Trophoblast cell (in vitro differentiated cells and primary cell): ENCODE measurements at regions not wholly inside any gene's neighbourhood (a gene's known extent, or its start where the extent isn't known, plus 50 kb on each side); places are given as distances from the start of the nearest gene placed in this dataset.

Experiments used
- DNase-seq, 2 donors: peaks; one replicate each; pipeline ENCODE4 v3.0.0-alpha.2; 2016
- H2AFZ ChIP-seq: 2 replicates; pipeline ENCODE4 v1.6.1; 2013; ENCODE audit warnings: low read length, moderate library complexity, mild to moderate bottlenecking; ENCODE audit not compliant: insufficient read depth, poor library complexity
- H2AK5ac ChIP-seq: 2 replicates; pipeline ENCODE4 v1.6.1; 2013; ENCODE audit warnings: mild to moderate bottlenecking, low read length
- H2BK120ac ChIP-seq: 2 replicates; pipeline ENCODE4 v1.6.1; 2013; ENCODE audit warnings: low read length, mild to moderate bottlenecking, moderate library complexity; ENCODE audit not compliant: insufficient read depth, poor library complexity
- H2BK12ac ChIP-seq: 2 replicates; pipeline ENCODE4 v1.6.1; 2013; ENCODE audit warnings: mild to moderate bottlenecking, low read length, moderate library complexity
- H2BK5ac ChIP-seq: 2 replicates; pipeline ENCODE4 v1.6.1; 2013; ENCODE audit warnings: low read length, low read depth, moderate library complexity, mild to moderate bottlenecking; ENCODE audit not compliant: poor library complexity
- H3K14ac ChIP-seq: 2 replicates; pipeline ENCODE4 v1.6.1; 2013; ENCODE audit warnings: mild to moderate bottlenecking, low read length
- H3K18ac ChIP-seq: 2 replicates; pipeline ENCODE4 v1.6.1; 2013; ENCODE audit warnings: mild to moderate bottlenecking, low read length
- H3K23ac ChIP-seq: 2 replicates; pipeline ENCODE4 v1.6.1; 2013; ENCODE audit warnings: low read length
- H3K27ac ChIP-seq: 2 replicates; pipeline ENCODE4 v1.5.1; 2013; ENCODE audit warnings: low read depth, mild to moderate bottlenecking, inconsistent platforms, low read length, moderate library complexity
- H3K27me3 ChIP-seq: 2 replicates; pipeline ENCODE4 v1.6.1; 2013; ENCODE audit warnings: inconsistent platforms, mild to moderate bottlenecking, low read length, moderate library complexity; ENCODE audit not compliant: insufficient read depth
- H3K36me3 ChIP-seq, 2 experiments: 1 replicate in 1 of 2; 2 replicates in 1 of 2; pipeline ENCODE4 v1.6.1; 2013; ENCODE audit warnings: low read length in 2 of 2, mild to moderate bottlenecking in 2 of 2, moderate library complexity in 1 of 2; ENCODE audit not compliant: insufficient read depth in 2 of 2, control insufficient read depth in 1 of 2
- H3K4ac ChIP-seq: 2 replicates; pipeline ENCODE4 v1.6.1; 2013; ENCODE audit warnings: low read depth, mild to moderate bottlenecking, low read length, moderate library complexity
- H3K4me1 ChIP-seq, 2 experiments: 1 replicate in 1 of 2; 2 replicates in 1 of 2; pipeline ENCODE4 v1.6.1; 2013; ENCODE audit warnings: low read length in 2 of 2, mild to moderate bottlenecking in 2 of 2, moderate library complexity in 1 of 2; ENCODE audit not compliant: insufficient read depth in 2 of 2, control insufficient read depth in 1 of 2
- H3K4me2 ChIP-seq: 2 replicates; pipeline ENCODE4 v1.6.1; 2013; ENCODE audit warnings: inconsistent platforms, mild to moderate bottlenecking, low read length, moderate library complexity
- H3K4me3 ChIP-seq: 2 replicates; pipeline ENCODE4 v1.5.1; 2013; ENCODE audit warnings: mild to moderate bottlenecking, low read depth, low read length, inconsistent platforms
- H3K79me1 ChIP-seq: one replicate; pipeline ENCODE4 v1.6.1; 2013; ENCODE audit warnings: low read length
- H3K79me2 ChIP-seq: 2 replicates; pipeline ENCODE4 v1.6.1; 2013; ENCODE audit warnings: low read length, mild to moderate bottlenecking; ENCODE audit not compliant: control insufficient read depth, insufficient read depth, poor library complexity
- H3K9ac ChIP-seq: 2 replicates; pipeline ENCODE4 v1.6.1; 2013; ENCODE audit warnings: mild to moderate bottlenecking, low read length
- H3K9me3 ChIP-seq: 2 replicates; pipeline ENCODE4 v1.6.1; 2013; ENCODE audit warnings: low read depth, mild to moderate bottlenecking, control low read depth, inconsistent platforms, low read length; ENCODE audit not compliant: insufficient read depth
- H4K12ac ChIP-seq: 2 replicates; pipeline ENCODE4 v1.6.1; 2013; ENCODE audit warnings: low read depth, mild to moderate bottlenecking, low read length, moderate library complexity
- H4K8ac ChIP-seq: 2 replicates; pipeline ENCODE4 v1.6.1; 2013; ENCODE audit warnings: low read depth, mild to moderate bottlenecking, low read length, moderate library complexity
- H4K91ac ChIP-seq: one replicate; pipeline ENCODE4 v1.6.1; 2013; ENCODE audit warnings: low read depth, mild to moderate bottlenecking, low read length, moderate library complexity
- WGBS: extraction: QIAGEN DNeasy Blood & Tissue Kit; methylation state at CpG from one replicate; pipeline ENCODE4 v1.1.7; 2013; ENCODE audit warnings: missing lambda C conversion rate; ENCODE audit not compliant: insufficient read length, insufficient coverage; ENCODE audit errors: extremely low coverage; 5-methylcytosine and 5-hydroxymethylcytosine counted together

GRCh38 chr9:81756561-81756960 lies 67.2 kb upstream of the TLE1 start:
- Histone ChIP-seq H3K79me2 (no peaks in the 10 kb centered on the region), H3K79me1 (no peaks in the 10 kb centered on the region), H3K4me2 (no peak overlapping the region), H2BK12ac (no peak overlapping the region), H4K12ac (no peak overlapping the region), H3K27ac (no peak overlapping the region), H3K9ac (no peak overlapping the region), H2BK5ac (no peak overlapping the region), H4K8ac (no peak overlapping the region), H2AK5ac (no peak overlapping the region), H3K36me3 (no peaks in the 10 kb centered on the region), H3K4me1 (no peaks in the 10 kb centered on the region), H3K9me3 (peaks cover 2% of the 10 kb centered on the region), H3K14ac (no peak overlapping the region), H3K27me3 (no peaks in the 10 kb centered on the region), H3K4me3 (no peak overlapping the region), H3K23ac (no peak overlapping the region), H2BK120ac (no peak overlapping the region), H2AFZ (no peak overlapping the region), H3K4ac (no peak overlapping the region), H4K91ac (no peak overlapping the region), H3K18ac (no peak overlapping the region)
- no peak for DNase-seq
- no CpG with 5 or more reads among the region's 5 CpGs for WGBS

GRCh38 chr9:81758123-81758797 lies 68.9 kb upstream of the TLE1 start:
- no CpG with 5 or more reads among the region's 3 CpGs for WGBS
- no peak overlapping the region for H3K27ac ChIP-seq
- no peak overlapping the region for H3K18ac ChIP-seq

GRCh38 chr9:81759680-81760215 lies 70.4 kb upstream of the TLE1 start:
- H3K23ac ChIP-seq, result no peak overlapping the region
- peaks cover 2% of the 10 kb centered on the region for H3K9me3 ChIP-seq
- no peak overlapping the region for H3K18ac ChIP-seq
- no peak overlapping the region for H2BK12ac ChIP-seq
- H4K12ac ChIP-seq, result no peak overlapping the region
- H3K14ac ChIP-seq, result no peak overlapping the region
- no peak overlapping the region for H3K4ac ChIP-seq
- H3K79me1 ChIP-seq, result no peaks in the 10 kb centered on the region
- DNase-seq, result peak in 1 of 2 donors; percentile 42
- no peak overlapping the region for H2BK120ac ChIP-seq
- H3K4me1 ChIP-seq, result no peaks in the 10 kb centered on the region
- H3K36me3 ChIP-seq, result no peaks in the 10 kb centered on the region
- no peak overlapping the region for H2BK5ac ChIP-seq
- H2AK5ac ChIP-seq, result no peak overlapping the region
- no peak overlapping the region for H3K27ac ChIP-seq
- no peak overlapping the region for H4K91ac ChIP-seq
- no peak overlapping the region for H3K4me2 ChIP-seq
- no peak overlapping the region for H3K4me3 ChIP-seq
- no peak overlapping the region for H4K8ac ChIP-seq
- no peak overlapping the region for H3K9ac ChIP-seq
- H3K27me3 ChIP-seq, result no peaks in the 10 kb centered on the region
- no peak overlapping the region for H2AFZ ChIP-seq
- no peaks in the 10 kb centered on the region for H3K79me2 ChIP-seq
- no CpG with 5 or more reads among the region's 5 CpGs for WGBS

More at GRCh38 chr9:81758123-81758797, 68.9 kb upstream of the TLE1 start:
- no peaks in the 10 kb centered on the region for H3K79me2 ChIP-seq
- no peak overlapping the region for H2AFZ ChIP-seq
- DNase-seq, result no peak
- H2BK120ac ChIP-seq, result no peak overlapping the region
- no peak overlapping the region for H2BK12ac ChIP-seq
- H3K14ac ChIP-seq, result no peak overlapping the region
- no peaks in the 10 kb centered on the region for H3K36me3 ChIP-seq
- no peaks in the 10 kb centered on the region for H3K27me3 ChIP-seq
- H3K4me1 ChIP-seq, result no peaks in the 10 kb centered on the region
- no peak overlapping the region for H2BK5ac ChIP-seq
- H4K91ac ChIP-seq, result no peak overlapping the region
- no peak overlapping the region for H3K4ac ChIP-seq
- no peak overlapping the region for H3K4me2 ChIP-seq
- H4K8ac ChIP-seq, result no peak overlapping the region
- H3K4me3 ChIP-seq, result no peak overlapping the region
- no peak overlapping the region for H3K9ac ChIP-seq
- H3K23ac ChIP-seq, result no peak overlapping the region
- H3K9me3 ChIP-seq, result peaks cover 2% of the 10 kb centered on the region
- no peak overlapping the region for H2AK5ac ChIP-seq
- H3K79me1 ChIP-seq, result no peaks in the 10 kb centered on the region
- no peak overlapping the region for H4K12ac ChIP-seq

GRCh38 chr9:81767921-81768320 lies 78.6 kb upstream of the TLE1 start:
- Histone ChIP-seq H4K12ac (no peak overlapping the region), H3K4me1 (no peaks in the 10 kb centered on the region), H2AFZ (no peak overlapping the region), H3K9ac (no peak overlapping the region), H2AK5ac (no peak overlapping the region), H2BK12ac (no peak overlapping the region), H3K27ac (no peak overlapping the region), H4K8ac (no peak overlapping the region), H3K4ac (no peak overlapping the region), H3K18ac (no peak overlapping the region), H3K36me3 (no peaks in the 10 kb centered on the region), H3K4me2 (no peak overlapping the region), H3K79me2 (no peaks in the 10 kb centered on the region), H3K14ac (no peak overlapping the region), H3K4me3 (no peak overlapping the region), H4K91ac (no peak overlapping the region), H2BK5ac (no peak overlapping the region), H3K23ac (no peak overlapping the region), H3K27me3 (no peaks in the 10 kb centered on the region), H2BK120ac (no peak overlapping the region), H3K79me1 (no peaks in the 10 kb centered on the region), H3K9me3 (no peaks in the 10 kb centered on the region)
- no peak for DNase-seq
